ENCODE measurements at regions not wholly inside any gene's neighbourhood (a gene's known extent, or its start where the extent isn't known, plus 50 kb on each side); places are given as distances from the start of the nearest gene placed in this dataset.

DNA sequence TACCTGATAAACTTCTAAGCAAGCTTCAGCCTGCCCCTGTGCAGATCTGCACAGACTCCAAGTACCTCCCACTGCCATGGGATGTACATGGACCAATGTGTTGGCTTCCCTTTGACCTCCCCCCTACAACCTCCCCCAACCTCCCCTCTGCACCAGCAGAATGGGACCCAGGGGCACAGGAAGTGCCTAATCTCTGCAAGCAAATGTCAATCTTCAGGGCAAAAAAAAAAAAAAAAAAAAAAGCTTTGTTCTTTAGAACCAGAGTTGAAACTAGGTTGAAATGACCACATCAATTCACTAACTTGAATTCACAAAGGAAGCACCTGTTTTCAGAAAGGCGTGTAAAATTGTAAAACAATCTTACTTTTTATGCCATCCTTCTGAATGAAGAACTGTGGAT is 53.9 kb upstream of the TIAM1 start:
- H3K36me3 ChIP-seq (ENCODE audit: insufficient read depth, low read length): no peaks in the 10 kb centered on the region
- H3K4me3 ChIP-seq: no peak overlapping the region
- TF ChIP-seq FOXP2 (optimal IDR thresholded peaks at IDR 0.05; ENCODE audit: control extremely low read depth, extremely low read length, insufficient read depth): no peak
- TF ChIP-seq EZH2 (IDR thresholded peaks at IDR 0.05): no peak
- no peak for TF ChIP-seq POLR2AphosphoS5 (IDR thresholded peaks at IDR 0.05; ENCODE audit: borderline replicate concordance, low read depth, low read length)
- no peak overlapping the region for H3K27ac ChIP-seq
- no peak overlapping the region for H3K9ac ChIP-seq (ENCODE audit: insufficient read length)
- no peak for DNase-seq (ENCODE audit: low read depth, low spot score)
- H3K9me3 ChIP-seq (ENCODE audit: low read depth, low read length): no peaks in the 10 kb centered on the region

DNA sequence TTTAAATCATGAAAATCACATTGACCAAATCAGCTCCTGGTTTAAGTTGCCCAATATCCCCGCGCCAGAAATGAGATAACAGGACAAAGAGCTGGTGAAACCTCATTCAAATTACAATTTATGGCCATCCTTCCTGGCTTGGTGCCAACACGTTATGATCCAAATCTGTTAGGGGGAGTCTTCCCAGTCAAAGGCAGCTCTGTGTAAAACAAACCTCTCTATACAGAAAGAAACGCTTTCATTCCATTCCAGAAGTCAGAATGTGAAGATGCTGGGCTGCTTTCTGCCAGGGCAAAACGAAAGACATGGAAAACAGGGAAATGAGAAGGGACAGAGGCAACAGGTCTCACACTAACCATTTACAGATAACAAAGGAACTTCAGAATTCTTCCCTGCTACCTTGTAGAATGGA is 53.5 kb upstream of the TIAM1 start:
- no peak for DNase-seq (ENCODE audit: low read depth, low spot score)
- Histone ChIP-seq H3K36me3 (ENCODE audit: insufficient read depth, low read length) (no peaks in the 10 kb centered on the region), H3K27ac (no peak overlapping the region), H3K9ac (ENCODE audit: insufficient read length) (no peak overlapping the region), H3K9me3 (ENCODE audit: low read depth, low read length) (no peaks in the 10 kb centered on the region), H3K4me3 (no peak overlapping the region)
- TF ChIP-seq FOXP2 (optimal IDR thresholded peaks at IDR 0.05; ENCODE audit: control extremely low read depth, extremely low read length, insufficient read depth): no peak
- no peak for TF ChIP-seq POLR2AphosphoS5 (IDR thresholded peaks at IDR 0.05; ENCODE audit: borderline replicate concordance, low read depth, low read length)
- no peak for TF ChIP-seq EZH2 (IDR thresholded peaks at IDR 0.05)

DNA sequence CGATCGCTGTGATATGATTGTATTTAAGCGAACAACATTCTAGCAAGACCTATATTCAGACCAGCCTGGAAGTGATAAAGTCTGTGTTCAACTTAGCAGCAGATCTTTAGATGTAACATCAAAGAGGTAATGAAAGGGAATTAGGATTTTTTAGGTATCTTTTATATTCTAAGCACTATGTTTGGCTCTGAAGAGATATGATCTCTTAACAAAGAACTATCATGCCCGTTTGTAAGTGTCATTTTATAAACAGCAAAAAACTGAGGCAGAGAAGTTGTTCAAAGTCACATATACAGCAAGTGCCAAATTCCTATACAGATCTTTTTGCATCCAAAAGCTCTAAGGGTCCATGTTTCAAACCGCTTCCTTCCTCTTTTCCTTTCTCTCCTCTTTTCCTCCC is 53.0 kb upstream of the TIAM1 start:
- no peak overlapping the region for H3K4me3 ChIP-seq
- H3K9ac ChIP-seq (ENCODE audit: insufficient read length): no peak overlapping the region
- TF ChIP-seq POLR2AphosphoS5 (IDR thresholded peaks at IDR 0.05; ENCODE audit: borderline replicate concordance, low read depth, low read length): no peak
- TF ChIP-seq EZH2 (IDR thresholded peaks at IDR 0.05): no peak
- TF ChIP-seq FOXP2 (optimal IDR thresholded peaks at IDR 0.05; ENCODE audit: control extremely low read depth, extremely low read length, insufficient read depth): no peak
- H3K27ac ChIP-seq: no peak overlapping the region
- no peaks in the 10 kb centered on the region for H3K9me3 ChIP-seq (ENCODE audit: low read depth, low read length)
- H3K36me3 ChIP-seq (ENCODE audit: insufficient read depth, low read length): no peaks in the 10 kb centered on the region
- DNase-seq (ENCODE audit: low read depth, low spot score): no peak

DNA sequence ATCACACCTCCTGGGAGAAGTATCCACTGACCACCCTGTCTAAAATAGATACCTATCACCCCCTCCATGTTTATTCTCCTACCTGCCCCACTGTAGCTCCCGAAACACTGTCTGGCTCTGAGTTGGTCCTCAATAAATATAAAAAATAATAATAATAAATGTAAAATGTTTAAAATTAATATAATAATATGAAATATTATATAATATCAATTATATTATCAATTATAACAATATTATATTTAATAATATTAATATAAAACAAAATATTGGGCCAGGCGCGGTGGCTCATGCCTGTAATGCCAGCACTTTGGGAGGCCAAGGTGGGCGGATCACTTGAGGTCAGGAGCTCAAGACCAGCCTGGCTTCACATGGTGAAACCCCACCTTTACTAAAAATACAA is 52.3 kb upstream of the TIAM1 start:
- H3K27ac ChIP-seq: no peak overlapping the region
- H3K9ac ChIP-seq (ENCODE audit: insufficient read length): no peak overlapping the region
- H3K4me3 ChIP-seq: no peak overlapping the region
- no peaks in the 10 kb centered on the region for H3K36me3 ChIP-seq (ENCODE audit: insufficient read depth, low read length)
- TF ChIP-seq EZH2 (IDR thresholded peaks at IDR 0.05) (no peak), FOXP2 (optimal IDR thresholded peaks at IDR 0.05; ENCODE audit: control extremely low read depth, extremely low read length, insufficient read depth) (no peak), POLR2AphosphoS5 (IDR thresholded peaks at IDR 0.05; ENCODE audit: borderline replicate concordance, low read depth, low read length) (no peak)
- DNase-seq (ENCODE audit: low read depth, low spot score): no peak
- no peaks in the 10 kb centered on the region for H3K9me3 ChIP-seq (ENCODE audit: low read depth, low read length)

DNA sequence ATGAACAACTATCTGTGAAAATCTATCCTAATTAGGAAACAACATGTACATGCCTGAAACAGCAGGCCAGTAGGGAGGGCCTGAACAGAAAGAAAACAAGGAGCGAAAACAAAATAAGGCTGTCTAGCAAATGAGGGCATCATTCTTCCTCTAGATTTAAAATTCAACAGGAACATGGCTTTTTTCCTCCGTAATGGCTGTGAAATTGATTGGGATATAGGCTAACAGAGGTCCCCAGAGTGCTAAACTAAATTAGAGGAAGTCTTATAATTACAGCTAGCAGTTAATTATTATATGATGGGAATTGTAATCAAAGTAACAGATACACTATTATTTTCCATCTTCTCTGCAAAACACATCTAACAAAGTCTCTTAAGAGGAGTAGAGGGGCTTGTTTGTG is 51.7 kb upstream of the TIAM1 start:
- no peaks in the 10 kb centered on the region for H3K9me3 ChIP-seq (ENCODE audit: low read depth, low read length)
- H3K27ac ChIP-seq: no peak overlapping the region
- no peak overlapping the region for H3K4me3 ChIP-seq
- H3K36me3 ChIP-seq (ENCODE audit: insufficient read depth, low read length): no peaks in the 10 kb centered on the region
- TF ChIP-seq FOXP2 (optimal IDR thresholded peaks at IDR 0.05; ENCODE audit: control extremely low read depth, extremely low read length, insufficient read depth): no peak
- TF ChIP-seq EZH2 (IDR thresholded peaks at IDR 0.05): no peak
- no peak for TF ChIP-seq POLR2AphosphoS5 (IDR thresholded peaks at IDR 0.05; ENCODE audit: borderline replicate concordance, low read depth, low read length)
- DNase-seq (ENCODE audit: low read depth, low spot score): no peak
- no peak overlapping the region for H3K9ac ChIP-seq (ENCODE audit: insufficient read length)

DNA sequence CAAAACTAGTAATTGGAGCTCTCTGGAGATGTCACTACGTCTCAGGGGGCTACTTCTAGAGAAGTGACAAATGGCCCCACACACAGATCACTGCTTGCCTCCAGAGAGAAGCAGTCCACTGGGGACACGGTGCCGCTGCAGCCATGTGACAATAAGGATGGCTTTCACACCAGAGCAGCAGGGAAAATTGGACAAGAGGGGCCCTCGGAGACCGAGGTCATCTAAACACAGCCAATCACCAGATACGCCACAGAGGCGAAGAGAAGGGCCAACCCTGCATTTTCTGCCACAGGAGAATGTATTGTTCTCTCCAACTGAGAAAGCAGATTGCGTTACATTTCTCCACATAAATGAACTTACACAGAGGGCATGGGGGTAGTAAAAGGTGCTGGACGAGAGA is 51.2 kb upstream of the TIAM1 start:
- TF ChIP-seq EZH2 (IDR thresholded peaks at IDR 0.05) (no peak), POLR2AphosphoS5 (IDR thresholded peaks at IDR 0.05; ENCODE audit: borderline replicate concordance, low read depth, low read length) (no peak), FOXP2 (optimal IDR thresholded peaks at IDR 0.05; ENCODE audit: control extremely low read depth, extremely low read length, insufficient read depth) (no peak)
- no peak for DNase-seq (ENCODE audit: low read depth, low spot score)
- Histone ChIP-seq H3K27ac (no peak overlapping the region), H3K9ac (ENCODE audit: insufficient read length) (no peak overlapping the region), H3K9me3 (ENCODE audit: low read depth, low read length) (no peaks in the 10 kb centered on the region), H3K4me3 (no peak overlapping the region), H3K36me3 (ENCODE audit: insufficient read depth, low read length) (no peaks in the 10 kb centered on the region)

DNA sequence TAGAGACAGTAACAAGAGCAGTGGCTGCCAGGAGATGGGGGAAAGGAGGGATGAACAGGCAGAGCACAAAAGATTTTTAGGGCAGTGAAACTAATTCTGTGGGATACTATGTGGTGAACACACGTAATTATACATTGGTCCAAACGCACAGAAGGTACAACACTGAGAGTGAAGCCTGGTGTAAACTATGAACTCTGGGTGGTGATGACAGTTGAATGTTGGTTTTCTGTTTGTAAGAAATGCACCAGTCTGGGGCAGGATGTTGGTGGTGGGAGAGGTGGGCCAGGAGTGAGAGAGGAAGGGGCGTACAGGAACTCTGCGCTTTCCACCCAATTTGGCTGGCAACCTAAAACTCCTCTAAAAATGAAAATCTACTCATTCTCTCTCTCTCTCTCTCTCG is 50.2 kb upstream of the TIAM1 start:
- no peaks in the 10 kb centered on the region for H3K36me3 ChIP-seq (ENCODE audit: insufficient read depth, low read length)
- TF ChIP-seq POLR2AphosphoS5 (IDR thresholded peaks at IDR 0.05; ENCODE audit: borderline replicate concordance, low read depth, low read length) (no peak), EZH2 (IDR thresholded peaks at IDR 0.05) (no peak), FOXP2 (optimal IDR thresholded peaks at IDR 0.05; ENCODE audit: control extremely low read depth, extremely low read length, insufficient read depth) (no peak)
- H3K4me3 ChIP-seq: no peak overlapping the region
- no peak overlapping the region for H3K27ac ChIP-seq
- no peaks in the 10 kb centered on the region for H3K9me3 ChIP-seq (ENCODE audit: low read depth, low read length)
- no peak for DNase-seq (ENCODE audit: low read depth, low spot score)
- no peak overlapping the region for H3K9ac ChIP-seq (ENCODE audit: insufficient read length)

Measured in SK-N-MC (cell line).